ENCODE measurements at regions not wholly inside any gene's neighbourhood (a gene's known extent, or its start where the extent isn't known, plus 50 kb on each side); places are given as distances from the start of the nearest gene placed in this dataset.

- DNase-seq (ENCODE audit: low spot score), result no peak
Observed at GRCh38 chr6:156189714-156190113, 587.5 kb upstream of the ARID1B start.

DNA sequence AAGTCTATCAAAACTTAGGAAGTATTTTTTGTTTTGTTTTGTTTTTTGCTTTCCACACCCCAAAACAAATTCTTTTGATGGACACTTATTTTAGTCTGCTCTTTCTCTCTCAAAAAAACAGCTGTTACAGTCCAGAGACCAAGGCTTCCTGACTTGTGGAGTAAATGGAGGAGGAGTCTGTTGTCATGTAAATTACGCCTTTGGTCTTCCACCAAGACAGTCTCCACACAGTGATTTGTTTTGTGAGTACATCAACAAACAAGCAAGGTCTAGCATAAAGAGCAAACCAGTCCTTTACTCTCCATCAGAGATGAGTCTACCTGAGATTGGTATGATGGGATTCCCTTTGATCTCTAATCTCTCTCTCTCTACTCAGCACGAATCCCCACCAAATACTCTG is 588.0 kb upstream of the ARID1B start:
- no peak for DNase-seq (ENCODE audit: low spot score)

DNA sequence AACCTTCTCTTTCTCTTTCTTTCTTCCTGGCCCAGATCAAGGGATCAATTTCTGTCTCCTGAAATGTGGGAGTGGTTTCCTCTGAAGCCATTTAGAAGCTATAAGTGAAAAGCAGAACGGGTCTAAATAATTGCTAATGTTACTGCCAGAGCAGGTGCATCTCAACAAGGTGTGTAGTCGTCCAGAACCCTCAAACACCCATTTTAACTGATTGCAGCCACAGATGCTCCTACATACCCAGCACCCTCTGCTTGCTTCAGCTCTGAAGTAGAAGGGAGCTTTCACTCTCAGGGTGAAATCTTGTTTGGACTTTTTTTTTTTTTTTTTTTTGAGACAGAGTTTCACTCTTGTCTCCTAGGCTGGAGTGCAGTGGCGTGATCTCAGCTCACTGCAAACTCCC is 592.1 kb upstream of the ARID1B start:
- DNase-seq (ENCODE audit: low spot score), result no peak

DNA sequence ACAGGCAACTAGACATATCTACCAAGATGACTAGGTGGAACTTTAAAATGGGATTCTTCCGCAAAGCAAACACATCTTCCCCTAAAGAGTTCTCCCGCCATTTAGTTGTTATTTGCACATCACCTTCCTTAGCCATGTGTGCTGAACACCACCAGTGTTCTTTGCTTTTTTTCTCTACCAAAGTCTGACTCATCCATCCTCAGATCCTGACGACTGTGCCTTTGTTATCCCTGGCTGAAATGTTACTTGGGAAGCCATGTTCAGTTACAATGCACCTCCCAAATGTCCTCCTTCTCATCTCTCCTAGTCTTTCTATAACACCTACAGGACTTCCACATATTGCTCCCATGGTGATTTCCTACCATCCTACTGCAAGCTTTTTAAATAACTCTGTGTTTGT is 593.5 kb upstream of the ARID1B start:
- no peak for DNase-seq (ENCODE audit: low spot score)

DNA sequence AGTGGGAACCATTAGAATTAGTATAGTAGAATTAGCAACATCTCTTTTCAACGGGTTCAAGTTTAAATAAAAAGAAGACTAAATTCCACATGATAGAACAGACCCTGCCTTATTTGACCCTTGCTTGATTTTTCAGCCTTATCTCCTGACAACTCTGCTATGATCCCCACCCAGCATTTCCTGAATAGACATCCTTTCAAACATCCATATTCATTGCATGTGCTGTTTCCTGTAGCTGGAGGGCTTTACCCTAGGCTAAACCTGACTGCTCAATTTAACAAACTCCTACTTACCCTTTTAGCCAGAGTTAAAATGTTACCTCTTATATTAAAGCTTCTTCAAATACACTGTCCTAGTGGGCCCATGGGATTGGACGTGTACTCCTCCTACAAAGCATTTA is 594.8 kb upstream of the ARID1B start:
- DNase-seq (ENCODE audit: low spot score), result no peak

GRCh38 chr6:156181506-156181905 is 595.7 kb upstream of the ARID1B start:
- no peak for DNase-seq (ENCODE audit: low spot score)

GRCh38 chr6:156175971-156176421 is 601.2 kb upstream of the ARID1B start:
- no peak for DNase-seq (ENCODE audit: low spot score)

- no peak for DNase-seq (ENCODE audit: low spot score)
Observed at GRCh38 chr6:156175433-156175832, 601.7 kb upstream of the ARID1B start.

DNA sequence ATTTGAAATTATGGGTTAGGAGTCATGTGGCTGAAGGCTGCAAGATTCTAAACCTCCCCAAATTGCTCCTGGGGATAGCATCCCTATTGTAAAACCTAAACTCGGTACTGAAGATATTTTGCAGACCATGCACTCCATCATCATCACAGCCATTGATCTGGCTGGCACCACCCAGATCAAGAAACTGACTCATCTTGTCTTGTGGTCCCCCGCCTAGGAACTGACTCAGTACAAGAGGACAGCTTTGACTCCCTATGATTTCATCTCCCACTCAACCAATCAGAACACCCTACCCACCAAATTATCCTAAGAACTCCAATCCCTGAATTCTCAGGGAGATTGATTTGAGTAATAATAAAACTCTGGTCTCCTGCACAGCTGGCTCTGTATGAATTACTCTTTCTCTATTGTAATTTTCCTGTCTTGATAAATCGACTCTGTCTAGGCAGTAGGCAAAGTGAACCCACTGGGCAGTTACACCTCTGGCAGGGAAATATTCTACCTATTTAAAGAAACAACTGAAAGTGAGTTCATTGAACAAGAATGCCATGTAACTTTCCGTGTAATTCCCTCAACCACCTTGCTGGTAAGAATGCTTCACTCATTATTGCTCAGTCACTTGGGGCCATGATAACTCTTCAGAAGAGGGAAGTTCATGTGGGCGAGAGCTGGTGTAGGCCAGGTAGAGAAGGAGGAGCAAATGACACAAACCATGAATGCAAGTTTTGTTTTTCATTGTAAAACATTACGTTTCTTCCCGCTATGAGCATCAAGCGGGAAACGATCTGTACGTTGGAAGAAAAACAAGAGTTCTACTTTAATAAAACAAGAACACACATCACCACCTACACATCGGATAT is 602.9 kb upstream of the ARID1B start:
- no peak for DNase-seq (ENCODE audit: low spot score)

- DNase-seq (ENCODE audit: low spot score), result no peak
Observed at GRCh38 chr6:156169371-156169770, 607.8 kb upstream of the ARID1B start.

- no peak for DNase-seq (ENCODE audit: low spot score)
Observed at GRCh38 chr6:156167625-156168071, 609.5 kb upstream of the ARID1B start.

GRCh38 chr6:156167016-156167624 is 610.1 kb upstream of the ARID1B start:
- DNase-seq (ENCODE audit: low spot score), result no peak

GRCh38 chr6:156166093-156166492 is 611.1 kb upstream of the ARID1B start:
- DNase-seq (ENCODE audit: low spot score), result no peak

DNA sequence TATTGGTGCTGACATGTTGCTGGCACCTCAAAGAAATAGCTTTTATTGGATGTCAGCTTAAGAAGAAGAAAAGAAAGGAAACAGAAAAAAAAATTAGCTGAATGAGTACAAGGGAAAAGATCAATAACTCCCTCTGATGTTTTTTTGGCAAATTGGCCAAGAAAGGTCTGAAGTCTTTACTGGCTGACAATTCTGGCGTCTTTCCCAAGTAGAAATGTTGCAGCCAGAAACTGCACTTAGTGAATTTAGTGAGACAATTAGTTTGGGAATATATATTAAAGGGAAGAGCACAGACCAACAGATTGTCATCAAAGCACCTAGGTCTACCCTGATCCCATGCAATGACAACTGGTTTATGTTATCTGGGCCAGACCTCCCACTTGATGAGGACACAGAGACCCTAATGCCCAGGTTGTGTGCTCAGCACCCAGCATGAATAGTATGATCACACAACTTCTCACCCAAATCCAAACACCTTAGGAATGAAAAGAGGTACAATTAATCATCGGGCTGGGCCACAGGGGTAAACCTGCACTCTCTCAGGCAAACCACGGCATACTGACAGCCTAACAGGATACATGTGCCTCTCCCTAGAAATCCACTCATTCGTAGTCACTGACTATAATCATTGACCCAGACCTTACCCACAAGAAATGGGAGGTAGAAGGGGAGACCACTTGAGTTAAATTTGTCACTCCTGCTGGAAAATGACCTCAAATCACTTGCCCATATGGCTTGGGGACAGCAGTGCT is 612.3 kb upstream of the ARID1B start:
- no peak for DNase-seq (ENCODE audit: low spot score)

DNA sequence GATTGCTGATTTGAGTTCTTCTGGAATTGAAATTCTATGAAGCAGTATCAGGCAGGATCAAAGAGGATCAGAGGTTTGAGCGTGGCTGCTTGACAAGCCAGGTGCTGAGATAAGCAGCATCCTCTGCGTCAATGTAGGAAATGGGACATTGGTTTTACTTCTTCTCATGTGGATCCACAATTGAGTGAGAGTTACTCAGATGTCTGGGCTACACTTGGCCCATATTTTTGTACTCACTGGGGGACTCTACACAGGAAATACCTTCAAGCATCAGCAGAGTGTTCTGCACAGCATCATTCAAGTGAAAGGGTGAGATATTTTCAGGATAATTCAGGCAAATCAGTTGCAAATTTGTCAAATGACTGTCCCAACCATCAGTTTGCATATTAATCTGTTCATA is 613.9 kb upstream of the ARID1B start:
- DNase-seq (ENCODE audit: low spot score), result no peak

DNA sequence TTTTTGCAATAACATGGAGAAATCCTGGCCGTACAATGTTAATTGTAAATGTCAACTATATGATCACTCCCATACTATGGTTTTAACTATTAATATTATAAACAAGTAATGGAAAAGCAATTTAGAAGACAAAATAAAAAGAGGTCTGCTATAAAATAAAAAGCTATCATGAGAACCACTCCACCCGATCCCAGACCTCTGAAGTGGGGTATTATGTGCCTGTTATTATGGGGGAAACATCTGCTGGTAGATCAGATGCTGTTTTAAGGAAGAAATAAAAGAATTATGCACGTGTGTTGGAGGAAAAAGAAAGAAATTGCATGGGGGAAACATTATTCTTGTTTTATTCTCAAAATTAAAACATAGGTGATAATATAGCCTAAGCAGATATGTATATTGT is 615.7 kb upstream of the ARID1B start:
- no peak for DNase-seq (ENCODE audit: low spot score)

- no peak for DNase-seq (ENCODE audit: low spot score)
Observed at GRCh38 chr6:156160795-156161165, 616.4 kb upstream of the ARID1B start.

DNA sequence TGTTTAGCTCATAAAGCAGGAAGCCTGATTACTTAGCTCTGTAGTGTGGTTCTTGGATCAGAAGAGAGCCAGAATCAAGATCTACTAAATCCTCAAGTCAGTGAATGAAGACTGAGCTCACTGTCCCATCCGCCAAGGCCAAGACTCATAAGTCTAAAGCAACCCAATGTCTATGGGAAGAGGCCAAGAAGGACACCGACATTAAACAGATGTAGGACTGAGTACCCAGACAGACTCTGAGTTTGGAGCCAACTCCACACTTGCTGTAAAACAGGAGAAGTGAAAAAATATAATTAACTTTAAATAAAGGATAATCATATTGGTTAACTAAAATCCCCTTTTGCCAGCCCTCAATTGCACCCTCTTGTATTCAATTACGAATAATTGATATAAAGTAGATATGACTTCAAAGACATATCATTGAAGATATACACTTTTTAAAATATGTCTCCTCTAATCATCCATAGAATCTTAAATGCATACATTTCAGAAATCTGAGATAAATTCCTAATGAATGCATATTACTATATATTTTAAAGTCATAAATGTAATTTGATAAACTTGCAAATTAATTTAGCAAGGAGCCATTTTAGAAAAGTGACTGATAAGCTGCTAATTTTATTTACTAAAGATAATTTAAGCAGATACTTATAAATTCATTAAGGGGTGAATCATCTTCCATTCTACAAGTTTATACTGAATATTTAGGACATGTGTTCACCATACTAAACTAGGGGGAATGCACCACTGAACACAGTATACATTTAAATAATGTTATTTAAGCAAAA is 617.0 kb upstream of the ARID1B start:
- DNase-seq (ENCODE audit: low spot score), result no peak

GRCh38 chr6:156154896-156155295 is 622.3 kb upstream of the ARID1B start:
- no peak for DNase-seq (ENCODE audit: low spot score)

DNA sequence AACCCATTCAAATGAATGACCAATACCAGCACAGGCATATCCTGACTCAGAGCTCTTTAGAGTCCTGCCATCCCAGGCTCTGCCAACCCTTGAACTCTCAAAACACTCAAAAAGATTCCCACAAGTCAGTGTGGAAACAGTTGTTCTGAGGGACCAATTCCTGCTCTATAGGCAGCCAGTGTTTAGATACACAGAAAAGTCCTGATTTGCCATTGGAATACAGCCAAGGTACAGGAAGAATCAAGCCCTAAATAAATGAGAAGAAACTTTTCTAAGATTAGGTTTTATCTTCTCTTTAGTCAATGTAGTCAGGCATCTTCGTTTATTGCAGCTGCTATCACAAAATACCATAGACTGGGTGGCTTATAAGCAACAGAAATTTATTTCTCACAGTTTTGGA is 626.8 kb upstream of the ARID1B start:
- DNase-seq (ENCODE audit: low spot score), result no peak

- no peak for DNase-seq (ENCODE audit: low spot score)
Observed at GRCh38 chr6:156146891-156147290, 630.3 kb upstream of the ARID1B start.

- no peak for DNase-seq (ENCODE audit: low spot score)
Observed at GRCh38 chr6:156131221-156131903, 645.8 kb upstream of the ARID1B start.

Data from GM03348 (cell line).